ENCODE measurements at regions not wholly inside any gene's neighbourhood (a gene's known extent, or its start where the extent isn't known, plus 50 kb on each side); places are given as distances from the start of the nearest gene placed in this dataset.

DNA sequence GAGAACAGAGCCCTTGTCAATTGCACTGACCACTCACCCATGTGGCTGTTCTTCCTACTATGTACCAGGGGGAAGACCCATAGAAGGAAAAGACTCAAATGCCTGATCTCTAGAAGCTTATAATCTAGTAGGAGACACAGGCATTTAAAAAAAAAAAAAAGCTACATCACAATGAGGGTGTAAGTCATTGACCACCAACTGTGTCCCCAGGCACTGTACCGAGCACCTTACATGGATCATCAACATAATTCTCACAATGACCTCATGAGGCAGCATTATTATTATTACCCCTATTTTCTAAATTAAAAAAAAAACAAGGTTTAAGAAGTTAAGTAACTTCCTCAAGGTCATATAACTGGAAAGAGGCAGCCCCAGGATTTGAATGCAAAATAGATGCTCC is 247.4 kb downstream of the SHOX2 start:
- H2AFZ ChIP-seq (ENCODE audit: low read length) = no peak overlapping the region
- no peak overlapping the region for H3K27ac ChIP-seq (ENCODE audit: low read depth, low read length)
- H4K8ac ChIP-seq (ENCODE audit: extremely low read depth, insufficient read depth, low read length) = no peak overlapping the region
- no peaks in the 10 kb centered on the region for H4K20me1 ChIP-seq (replicated peaks in 1 of 2; ENCODE audit: control insufficient read depth in 1 of 2, insufficient read depth in 2 of 2, low read length in 2 of 2)
- no peak overlapping the region for H4K5ac ChIP-seq (ENCODE audit: insufficient read length, low read depth, low read length)
- CTCF ChIA-PET (ENCODE audit: partially characterized antibody) = interaction anchor here (0.7 to 2.9 kb wide), 4 partner anchors 227 to 571 kb away, joined by 3 to 5 read pairs (median 4); no protein-coding TSS in a partner anchor
- no peak overlapping the region for H3K56ac ChIP-seq (replicated peaks; ENCODE audit: insufficient read length, low read depth, low read length)
- H2BK20ac ChIP-seq (ENCODE audit: low read length) = no peak overlapping the region
- H3K23me2 ChIP-seq (ENCODE audit: low read depth, low read length) = no peaks in the 10 kb centered on the region
- H3K9me3 ChIP-seq (ENCODE audit: insufficient read depth in 2 of 2, low read depth in 1 of 2, low read length in 1 of 2) = no peaks in the 10 kb centered on the region
- H2AK5ac ChIP-seq (ENCODE audit: low read depth, low read length) = no peak overlapping the region
- no peak overlapping the region for H2BK15ac ChIP-seq (ENCODE audit: low read length)
- no peak for TF ChIP-seq TAF1 (IDR thresholded peaks at IDR 0.05; ENCODE audit: low read depth, low read length)
- H3K23ac ChIP-seq (ENCODE audit: insufficient read length) = no peak overlapping the region
- no peak overlapping the region for H3K4me3 ChIP-seq (ENCODE audit: extremely low read depth in 1 of 4, insufficient read depth in 2 of 4, low read depth in 3 of 4, low read length in 4 of 4)
- no peak overlapping the region for H2BK12ac ChIP-seq (ENCODE audit: low read depth, low read length)
- no peaks in the 10 kb centered on the region for H3K4me1 ChIP-seq (replicated peaks in 1 of 4; ENCODE audit: control insufficient read depth in 3 of 4, insufficient read depth in 4 of 4, low read length in 3 of 4)
- H3K9ac ChIP-seq (replicated peaks in 1 of 4; ENCODE audit: extremely low read depth in 1 of 4, low read depth in 3 of 4, low read length in 3 of 4) = no peak overlapping the region
- H4K91ac ChIP-seq (replicated peaks; ENCODE audit: insufficient read length, low read length) = no peak overlapping the region
- no peak for DNase-seq (ENCODE audit: low read depth in 1 of 2, low spot score in 2 of 2)
- H3K4me2 ChIP-seq (ENCODE audit: insufficient read depth in 1 of 2, low read depth in 2 of 2, low read length in 2 of 2) = no peak overlapping the region
- no peak overlapping the region for H3K18ac ChIP-seq (ENCODE audit: extremely low read depth, low read length)
- H2BK5ac ChIP-seq (ENCODE audit: low read depth, low read length) = no peak overlapping the region; the same call in 1 of the 2 replicates
- POLR2A ChIA-PET (ENCODE audit: partially characterized antibody) = no interaction called here
- no peak overlapping the region for H3K4ac ChIP-seq (replicated peaks; ENCODE audit: insufficient read length, low read depth, low read length)
- WGBS, 2 experiments (ENCODE audit: extremely low coverage in 1 of 2, insufficient coverage in 1 of 2, insufficient read length in 1 of 2, insufficient replicate concordance in 2 of 2, low coverage in 1 of 2, low lambda C conversion rate in 2 of 2, missing lambda C conversion rate in 1 of 2) = 86% methylated on average over 1 of the region's 1 CpG; no CpG with 5 or more reads in 1 of the 2 experiments
- H3K14ac ChIP-seq (ENCODE audit: insufficient read length) = no peak overlapping the region
- no peak overlapping the region for H2BK120ac ChIP-seq (replicated peaks; ENCODE audit: low read depth, low read length)
- H3K79me2 ChIP-seq (ENCODE audit: control insufficient read depth in 1 of 2, insufficient read depth in 2 of 2, low read length in 2 of 2) = no peaks in the 10 kb centered on the region
- FAIRE-seq = no peak
- H3K27me3 ChIP-seq (replicated peaks in 1 of 4; ENCODE audit: control insufficient read depth in 3 of 4, extremely low read depth in 1 of 4, insufficient read depth in 3 of 4, low read length in 3 of 4) = peaks cover 0 to 1% (median 0%) of the 10 kb centered on the region in 4 experiments; a peak in 1 of 7 replicates
- H3K36me3 ChIP-seq (ENCODE audit: control insufficient read depth in 2 of 4, insufficient read depth in 4 of 4, low read length in 3 of 4) = no peaks in the 10 kb centered on the region
- H3K79me1 ChIP-seq (ENCODE audit: low read depth, low read length) = no peaks in the 10 kb centered on the region
